Loucy (cell line): ENCODE measurements at regions not wholly inside any gene's neighbourhood (a gene's known extent, or its start where the extent isn't known, plus 50 kb on each side); places are given as distances from the start of the nearest gene placed in this dataset.

Source experiments
- H2AFZ ChIP-seq: fragments of 200-600 bp; sonication (generic); 2 replicates; pipeline ENCODE4 v1.6.0; 2016; ENCODE audit warnings: antibody characterized with exemption, mild to moderate bottlenecking, low read length, moderate library complexity
- H3F3A ChIP-seq: fragments of 200-600 bp; 2 replicates; pipeline ENCODE4 v1.6.0; 2016; ENCODE audit warnings: antibody characterized with exemption, low read depth, mild to moderate bottlenecking
- H3K27me3 ChIP-seq: fragments of 200-600 bp; sonication (generic); 2 replicates; pipeline ENCODE4 v1.6.1; 2014; ENCODE audit warnings: low read length, mild to moderate bottlenecking; ENCODE audit not compliant: insufficient read depth, poor library complexity, severe bottlenecking
- H3K36me3 ChIP-seq: fragments of 200-600 bp; sonication (generic); 2 replicates; pipeline ENCODE4 v1.6.1; 2016; ENCODE audit warnings: low read length; ENCODE audit not compliant: insufficient read depth
- H3K4me1 ChIP-seq: fragments of 200-600 bp; sonication (generic); 2 replicates; pipeline ENCODE4 v1.5.1; 2014; ENCODE audit warnings: low read length, mild to moderate bottlenecking; ENCODE audit not compliant: insufficient read depth, poor library complexity, severe bottlenecking
- H3K4me2 ChIP-seq: fragments of 200-600 bp; sonication (generic); 2 replicates; pipeline ENCODE4 v1.6.0; 2014; ENCODE audit warnings: antibody characterized with exemption, low read length, low read depth, mild to moderate bottlenecking; ENCODE audit not compliant: poor library complexity, severe bottlenecking
- H3K4me3 ChIP-seq: fragments of 200-600 bp; sonication (generic); 2 replicates; pipeline ENCODE4 v1.5.1; 2014; ENCODE audit warnings: low read length, mild to moderate bottlenecking, mixed read lengths; ENCODE audit not compliant: poor library complexity, severe bottlenecking
- H3K79me2 ChIP-seq: fragments of 200-600 bp; sonication (generic); 2 replicates; pipeline ENCODE4 v1.6.1; 2014; ENCODE audit warnings: low read length; ENCODE audit not compliant: insufficient read depth
- H3K9ac ChIP-seq: fragments of 200-600 bp; sonication (generic); 2 replicates; pipeline ENCODE4 v1.6.0; 2014; ENCODE audit warnings: mild to moderate bottlenecking, low read depth, low read length, moderate library complexity; ENCODE audit not compliant: poor library complexity, severe bottlenecking
- H3K9me2 ChIP-seq: fragments of 200-600 bp; sonication (generic); replicated peaks from 2 replicates; pipeline ENCODE4 v1.6.1; 2016; ENCODE audit warnings: low read depth, low read length, mixed read lengths
- H3K9me3 ChIP-seq: fragments of 200-600 bp; sonication (generic); 2 replicates; pipeline ENCODE4 v1.6.1; 2014; ENCODE audit warnings: mild to moderate bottlenecking, antibody characterized with exemption, low read length, low read depth; ENCODE audit not compliant: insufficient read depth
- H4K20me1 ChIP-seq: fragments of 200-600 bp; sonication (generic); 2 replicates; pipeline ENCODE4 v1.6.0; 2014; ENCODE audit warnings: antibody characterized with exemption, low read length, mild to moderate bottlenecking; ENCODE audit not compliant: insufficient read depth, poor library complexity, severe bottlenecking
- CTCF ChIP-seq: fragments of 200-600 bp; sonication (generic); conservative IDR thresholded peaks from 2 replicates; pipeline ENCODE4 v1.5.1; 2014; ENCODE audit warnings: mild to moderate bottlenecking, antibody characterized with exemption, low read length
- EZH2phosphoT487 ChIP-seq: fragments of 200-600 bp; IDR thresholded peaks from 2 replicates; pipeline ENCODE4 v1.6.1; 2018; ENCODE audit warnings: antibody characterized with exemption, mild to moderate bottlenecking, moderate library complexity, borderline replicate concordance

- Histone ChIP-seq H3F3A (no peaks in the 10 kb centered on the region), H3K36me3 (no peaks in the 10 kb centered on the region), H3K79me2 (no peaks in the 10 kb centered on the region), H3K4me1 (no peaks in the 10 kb centered on the region), H3K9me3 (no peaks in the 10 kb centered on the region), H3K4me3 (no peak overlapping the region), H3K9ac (no peak overlapping the region), H4K20me1 (no peaks in the 10 kb centered on the region), H3K27me3 (no peaks in the 10 kb centered on the region), H2AFZ (no peak overlapping the region), H3K9me2 (no peaks in the 10 kb centered on the region), H3K4me2 (no peak overlapping the region)
- no peak for TF ChIP-seq EZH2phosphoT487
- TF ChIP-seq CTCF: no peak
These were observed 391.1 kb downstream of the AASDHPPT start for GRCh38 chr11:106468531-106468930.

- no peaks in the 10 kb centered on the region for H3K36me3 ChIP-seq
- no peaks in the 10 kb centered on the region for H3K79me2 ChIP-seq
- no peak overlapping the region for H3K4me3 ChIP-seq
- no peaks in the 10 kb centered on the region for H4K20me1 ChIP-seq
- no peaks in the 10 kb centered on the region for H3K9me2 ChIP-seq
- no peak overlapping the region for H2AFZ ChIP-seq
- no peaks in the 10 kb centered on the region for H3K9me3 ChIP-seq
- H3K27me3 ChIP-seq: no peaks in the 10 kb centered on the region
- H3F3A ChIP-seq: no peaks in the 10 kb centered on the region
- H3K4me2 ChIP-seq: no peak overlapping the region
- no peak for TF ChIP-seq CTCF
- TF ChIP-seq EZH2phosphoT487: no peak
- no peaks in the 10 kb centered on the region for H3K4me1 ChIP-seq
- no peak overlapping the region for H3K9ac ChIP-seq
These were observed 392.8 kb downstream of the AASDHPPT start for GRCh38 chr11:106470230-106470629.

- no peaks in the 10 kb centered on the region for H3K79me2 ChIP-seq
- no peak overlapping the region for H3K9ac ChIP-seq
- no peak for TF ChIP-seq CTCF
- TF ChIP-seq EZH2phosphoT487: no peak
- H3F3A ChIP-seq: no peaks in the 10 kb centered on the region
- no peaks in the 10 kb centered on the region for H3K9me2 ChIP-seq
- H3K4me3 ChIP-seq: no peak overlapping the region
- no peak overlapping the region for H3K4me2 ChIP-seq
- H3K4me1 ChIP-seq: no peaks in the 10 kb centered on the region
- H2AFZ ChIP-seq: no peak overlapping the region
- no peaks in the 10 kb centered on the region for H3K27me3 ChIP-seq
- no peaks in the 10 kb centered on the region for H4K20me1 ChIP-seq
- no peaks in the 10 kb centered on the region for H3K36me3 ChIP-seq
- H3K9me3 ChIP-seq: no peaks in the 10 kb centered on the region
These were observed 393.8 kb downstream of the AASDHPPT start for GRCh38 chr11:106471276-106471675.
